ENCODE measurements at regions not wholly inside any gene's neighbourhood (a gene's known extent, or its start where the extent isn't known, plus 50 kb on each side); places are given as distances from the start of the nearest gene placed in this dataset.
"Not testable (repeated sequence)": the region's sequence is repeated elsewhere in the genome, so short reads cannot be mapped to it uniquely, and the experiment has no call there.

GRCh38 chr1:146883190-146883589 lies 54.9 kb upstream of the NBPF12 start:
- not testable (repeated sequence) for H3K4me1 ChIP-seq (ENCODE audit: insufficient read depth, insufficient read length); H3K4me3 ChIP-seq (ENCODE audit: insufficient read length, low read depth); H3K9ac ChIP-seq (ENCODE audit: insufficient read length, low read depth); H3K36me3 ChIP-seq (ENCODE audit: insufficient read depth, insufficient read length, low read length); H3K27me3 ChIP-seq (ENCODE audit: insufficient read depth, insufficient read length); H3K9me3 ChIP-seq (ENCODE audit: insufficient read depth, low read length); DNase-seq (ENCODE audit: low read depth, low spot score)

GRCh38 chr1:146881096-146881495 lies 57.0 kb upstream of the NBPF12 start:
- H3K9ac ChIP-seq (ENCODE audit: insufficient read length, low read depth); H3K36me3 ChIP-seq (ENCODE audit: insufficient read depth, insufficient read length, low read length); H3K9me3 ChIP-seq (ENCODE audit: insufficient read depth, low read length); H3K4me1 ChIP-seq (ENCODE audit: insufficient read depth, insufficient read length); H3K4me3 ChIP-seq (ENCODE audit: insufficient read length, low read depth); DNase-seq (ENCODE audit: low read depth, low spot score); H3K27me3 ChIP-seq (ENCODE audit: insufficient read depth, insufficient read length): not testable (repeated sequence)

- not testable (repeated sequence) for H3K4me1 ChIP-seq (ENCODE audit: insufficient read depth, insufficient read length); H3K36me3 ChIP-seq (ENCODE audit: insufficient read depth, insufficient read length, low read length); H3K27me3 ChIP-seq (ENCODE audit: insufficient read depth, insufficient read length); H3K9ac ChIP-seq (ENCODE audit: insufficient read length, low read depth); DNase-seq (ENCODE audit: low read depth, low spot score); H3K4me3 ChIP-seq (ENCODE audit: insufficient read length, low read depth); H3K9me3 ChIP-seq (ENCODE audit: insufficient read depth, low read length)
Observed at GRCh38 chr1:146863799-146864319, 74.3 kb upstream of the NBPF12 start.

GRCh38 chr1:146853147-146853546 lies 85.0 kb upstream of the NBPF12 start:
- not testable (repeated sequence) for H3K4me1 ChIP-seq (ENCODE audit: insufficient read depth, insufficient read length); DNase-seq (ENCODE audit: low read depth, low spot score); H3K9ac ChIP-seq (ENCODE audit: insufficient read length, low read depth); H3K9me3 ChIP-seq (ENCODE audit: insufficient read depth, low read length); H3K36me3 ChIP-seq (ENCODE audit: insufficient read depth, insufficient read length, low read length); H3K27me3 ChIP-seq (ENCODE audit: insufficient read depth, insufficient read length); H3K4me3 ChIP-seq (ENCODE audit: insufficient read length, low read depth)

- not testable (repeated sequence) for H3K4me3 ChIP-seq (ENCODE audit: insufficient read length, low read depth); H3K36me3 ChIP-seq (ENCODE audit: insufficient read depth, insufficient read length, low read length); H3K27me3 ChIP-seq (ENCODE audit: insufficient read depth, insufficient read length); H3K4me1 ChIP-seq (ENCODE audit: insufficient read depth, insufficient read length); DNase-seq (ENCODE audit: low read depth, low spot score); H3K9me3 ChIP-seq (ENCODE audit: insufficient read depth, low read length); H3K9ac ChIP-seq (ENCODE audit: insufficient read length, low read depth)
Observed at GRCh38 chr1:146850352-146850889, 87.7 kb upstream of the NBPF12 start.

- H3K4me1 ChIP-seq (ENCODE audit: insufficient read depth, insufficient read length); H3K4me3 ChIP-seq (ENCODE audit: insufficient read length, low read depth); H3K9me3 ChIP-seq (ENCODE audit: insufficient read depth, low read length); DNase-seq (ENCODE audit: low read depth, low spot score); H3K27me3 ChIP-seq (ENCODE audit: insufficient read depth, insufficient read length); H3K9ac ChIP-seq (ENCODE audit: insufficient read length, low read depth); H3K36me3 ChIP-seq (ENCODE audit: insufficient read depth, insufficient read length, low read length): not testable (repeated sequence)
Observed at GRCh38 chr1:146838725-146839124, 99.4 kb upstream of the NBPF12 start.

- not testable (repeated sequence) for H3K27me3 ChIP-seq (ENCODE audit: insufficient read depth, insufficient read length); H3K9me3 ChIP-seq (ENCODE audit: insufficient read depth, low read length); H3K4me3 ChIP-seq (ENCODE audit: insufficient read length, low read depth); H3K4me1 ChIP-seq (ENCODE audit: insufficient read depth, insufficient read length); H3K9ac ChIP-seq (ENCODE audit: insufficient read length, low read depth); H3K36me3 ChIP-seq (ENCODE audit: insufficient read depth, insufficient read length, low read length); DNase-seq (ENCODE audit: low read depth, low spot score)
Observed at GRCh38 chr1:146826957-146827356, 111.2 kb upstream of the NBPF12 start.

GRCh38 chr1:146794236-146794635 lies 143.9 kb upstream of the NBPF12 start:
- not testable (repeated sequence) for H3K4me3 ChIP-seq (ENCODE audit: insufficient read length, low read depth); H3K27me3 ChIP-seq (ENCODE audit: insufficient read depth, insufficient read length); DNase-seq (ENCODE audit: low read depth, low spot score); H3K4me1 ChIP-seq (ENCODE audit: insufficient read depth, insufficient read length); H3K36me3 ChIP-seq (ENCODE audit: insufficient read depth, insufficient read length, low read length); H3K9ac ChIP-seq (ENCODE audit: insufficient read length, low read depth); H3K9me3 ChIP-seq (ENCODE audit: insufficient read depth, low read length)

GRCh38 chr1:146792725-146793124 lies 145.4 kb upstream of the NBPF12 start:
- DNase-seq (ENCODE audit: low read depth, low spot score); H3K4me3 ChIP-seq (ENCODE audit: insufficient read length, low read depth); H3K4me1 ChIP-seq (ENCODE audit: insufficient read depth, insufficient read length); H3K27me3 ChIP-seq (ENCODE audit: insufficient read depth, insufficient read length); H3K36me3 ChIP-seq (ENCODE audit: insufficient read depth, insufficient read length, low read length); H3K9me3 ChIP-seq (ENCODE audit: insufficient read depth, low read length); H3K9ac ChIP-seq (ENCODE audit: insufficient read length, low read depth): not testable (repeated sequence)

- H3K27me3 ChIP-seq (ENCODE audit: insufficient read depth, insufficient read length); H3K9ac ChIP-seq (ENCODE audit: insufficient read length, low read depth); H3K36me3 ChIP-seq (ENCODE audit: insufficient read depth, insufficient read length, low read length); H3K4me1 ChIP-seq (ENCODE audit: insufficient read depth, insufficient read length); H3K4me3 ChIP-seq (ENCODE audit: insufficient read length, low read depth); DNase-seq (ENCODE audit: low read depth, low spot score); H3K9me3 ChIP-seq (ENCODE audit: insufficient read depth, low read length): not testable (repeated sequence)
Observed at GRCh38 chr1:146784212-146784940, 153.7 kb upstream of the NBPF12 start.

- H3K9me3 ChIP-seq (ENCODE audit: insufficient read depth, low read length); H3K36me3 ChIP-seq (ENCODE audit: insufficient read depth, insufficient read length, low read length); DNase-seq (ENCODE audit: low read depth, low spot score); H3K27me3 ChIP-seq (ENCODE audit: insufficient read depth, insufficient read length); H3K4me1 ChIP-seq (ENCODE audit: insufficient read depth, insufficient read length); H3K9ac ChIP-seq (ENCODE audit: insufficient read length, low read depth); H3K4me3 ChIP-seq (ENCODE audit: insufficient read length, low read depth): not testable (repeated sequence)
Observed at GRCh38 chr1:146781235-146781634, 156.9 kb upstream of the NBPF12 start.

GRCh38 chr1:146777826-146778602 lies 160.1 kb upstream of the NBPF12 start:
- H3K9ac ChIP-seq (ENCODE audit: insufficient read length, low read depth); H3K36me3 ChIP-seq (ENCODE audit: insufficient read depth, insufficient read length, low read length); H3K9me3 ChIP-seq (ENCODE audit: insufficient read depth, low read length); H3K27me3 ChIP-seq (ENCODE audit: insufficient read depth, insufficient read length); H3K4me3 ChIP-seq (ENCODE audit: insufficient read length, low read depth); DNase-seq (ENCODE audit: low read depth, low spot score); H3K4me1 ChIP-seq (ENCODE audit: insufficient read depth, insufficient read length): not testable (repeated sequence)
